ENCODE measurements at regions not wholly inside any gene's neighbourhood (a gene's known extent, or its start where the extent isn't known, plus 50 kb on each side); places are given as distances from the start of the nearest gene placed in this dataset.
"Not testable (repeated sequence)": the region's sequence is repeated elsewhere in the genome, so short reads cannot be mapped to it uniquely, and the experiment has no call there.

DNA sequence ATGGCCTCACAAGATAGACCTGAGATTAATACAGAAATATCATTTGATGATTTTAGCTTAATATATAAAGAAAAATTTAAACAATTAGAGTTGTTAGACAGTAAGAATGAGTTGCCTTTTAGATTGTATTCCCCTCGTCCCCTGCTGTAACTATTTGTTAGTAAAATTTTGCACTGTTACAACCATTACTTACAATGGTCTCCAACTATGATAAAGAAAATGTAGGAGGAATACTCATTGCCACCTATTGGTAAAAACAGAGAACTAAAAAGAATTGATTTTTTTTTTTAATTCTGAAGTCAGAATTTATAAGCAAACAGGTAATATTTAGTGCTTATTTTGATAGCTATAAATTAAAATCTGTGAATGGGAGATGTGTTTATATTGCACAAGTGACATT lies 937.6 kb downstream of the TLE4 start:
- DNase-seq, result no peak

- DNase-seq, result peak in 1 of 14 donors; percentile 95
Measured at GRCh38 chr9:80507611-80508010, 935.8 kb downstream of the TLE4 start.

GRCh38 chr9:80504601-80505230 lies 933.0 kb downstream of the TLE4 start:
- peak in 1 of 14 donors; percentile 8 for DNase-seq

DNA sequence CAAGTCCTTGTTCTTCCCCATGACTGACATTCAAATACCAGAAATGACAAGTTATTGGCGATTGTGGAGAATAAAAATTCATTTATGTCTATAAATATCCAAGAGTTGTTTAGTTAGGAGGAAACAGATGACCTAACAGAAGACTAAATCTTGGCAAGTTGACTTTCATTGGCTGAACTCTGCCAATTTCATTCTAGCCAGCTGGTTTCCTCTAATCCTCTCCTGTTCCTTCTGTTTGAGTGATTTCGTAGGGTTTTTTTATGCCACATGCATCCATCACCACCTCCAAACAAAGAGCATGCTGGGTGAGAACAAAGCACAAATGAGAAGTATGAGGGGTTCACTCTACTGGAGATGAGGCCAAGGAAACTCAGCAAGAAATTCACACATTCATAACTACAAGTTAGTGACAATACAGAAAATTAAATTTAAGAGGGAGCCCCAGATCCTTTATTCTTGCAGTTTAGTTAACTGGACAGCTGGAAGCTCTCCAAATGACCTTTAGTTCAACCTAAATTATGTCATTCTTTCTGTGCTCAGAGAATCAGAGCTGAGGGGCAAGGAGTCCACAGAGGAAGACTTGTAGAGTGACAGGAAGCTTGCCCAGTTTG lies 932.0 kb downstream of the TLE4 start:
- DNase-seq, result peak in 1 of 14 donors; percentile 96

DNA sequence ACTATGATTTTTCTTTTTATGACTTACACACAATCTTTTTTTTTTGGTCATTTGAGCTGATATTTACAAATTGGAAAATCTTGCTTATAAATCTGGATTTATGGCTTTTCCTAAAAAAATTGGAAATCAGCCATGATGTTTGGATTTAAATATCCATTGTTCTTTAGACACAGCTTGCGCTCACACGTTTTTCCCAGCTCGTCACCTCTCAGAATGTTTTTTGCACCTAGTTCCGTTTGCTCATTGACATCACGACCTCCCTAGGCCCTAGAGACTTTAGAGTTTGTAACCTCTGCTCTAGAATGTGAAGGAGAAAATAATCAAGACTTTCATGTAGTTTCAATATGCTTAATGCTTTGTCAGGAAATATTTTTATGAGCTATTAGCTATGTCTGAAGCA lies 930.5 kb downstream of the TLE4 start:
- no peak for DNase-seq

- no peak for DNase-seq
Measured at GRCh38 chr9:80501635-80502034, 929.9 kb downstream of the TLE4 start.

GRCh38 chr9:80500300-80500699 lies 928.5 kb downstream of the TLE4 start:
- DNase-seq, result no peak

DNA sequence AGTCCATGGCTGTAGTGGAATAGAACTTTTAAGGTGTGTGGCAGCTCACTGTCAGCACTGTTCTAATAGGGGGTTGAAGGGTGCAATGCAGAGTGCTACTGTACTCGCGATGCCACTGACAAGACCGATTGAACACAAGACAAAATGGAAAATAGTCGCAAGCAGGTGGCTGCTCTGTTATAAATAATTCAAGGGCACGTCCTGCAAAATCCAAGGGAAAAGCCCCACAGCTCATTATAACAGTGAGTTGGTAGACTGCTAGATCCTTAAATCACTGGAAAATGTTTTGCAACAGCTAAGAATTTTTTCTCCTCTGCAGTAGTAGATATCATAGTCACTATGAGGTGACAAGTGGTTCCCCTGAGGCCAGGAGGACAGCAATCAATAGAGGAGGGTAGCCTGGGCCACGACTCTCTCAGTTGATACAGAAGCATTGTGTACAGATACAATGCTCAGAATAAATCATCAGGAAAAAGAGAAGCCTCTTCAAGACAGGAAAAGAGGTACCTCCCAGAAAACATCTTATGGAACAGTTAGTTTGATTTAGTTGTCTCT lies 926.3 kb downstream of the TLE4 start:
- DNase-seq, result no peak

- DNase-seq, result no peak
Measured at GRCh38 chr9:80496901-80497556, 925.3 kb downstream of the TLE4 start.

GRCh38 chr9:80493258-80493657 lies 921.5 kb downstream of the TLE4 start:
- DNase-seq, result no peak

DNA sequence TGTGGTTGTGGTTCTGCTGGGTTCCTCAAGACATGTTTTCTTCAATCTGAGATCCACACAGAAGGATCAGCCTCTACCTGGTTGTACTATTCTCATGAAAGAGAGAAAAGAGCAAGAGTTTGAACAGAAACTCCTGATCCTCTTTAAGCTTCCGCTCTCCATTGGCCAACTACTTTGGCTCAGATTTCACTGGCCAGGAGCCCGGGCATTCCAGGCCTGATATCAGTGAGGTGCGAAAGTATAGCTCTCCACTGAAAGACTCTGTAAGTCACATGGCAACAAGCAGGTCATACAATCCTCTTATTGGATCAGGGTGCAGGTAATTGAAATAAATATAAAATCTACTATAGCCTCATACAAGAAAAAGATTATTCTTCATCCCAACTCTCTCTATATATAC lies 920.5 kb downstream of the TLE4 start:
- no peak for DNase-seq

- DNase-seq, result no peak
Measured at GRCh38 chr9:80491086-80491696, 919.4 kb downstream of the TLE4 start.

DNA sequence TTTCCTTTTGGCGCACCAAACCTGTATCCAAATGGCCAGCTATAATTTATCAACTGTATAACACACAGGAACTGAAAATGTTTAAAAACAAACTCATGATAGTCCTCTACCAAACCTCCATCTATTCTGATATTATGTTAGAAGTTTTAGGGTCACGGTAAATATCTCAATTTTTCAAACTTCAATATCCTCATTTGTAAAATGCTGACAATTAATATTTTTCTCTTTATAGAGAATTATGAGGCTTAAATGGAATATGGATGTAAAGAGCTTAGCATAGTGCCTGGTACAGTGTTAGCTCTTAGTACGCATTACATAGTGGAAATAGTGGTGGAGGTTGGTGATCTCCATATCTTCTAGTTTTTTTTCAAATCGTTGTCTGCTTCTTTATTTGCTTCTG lies 917.6 kb downstream of the TLE4 start:
- DNase-seq, result no peak

GRCh38 chr9:80485420-80486250 lies 913.9 kb downstream of the TLE4 start:
- DNase-seq, result no peak

- not testable (repeated sequence) for DNase-seq
Measured at GRCh38 chr9:80482251-80482650, 910.5 kb downstream of the TLE4 start.

DNA sequence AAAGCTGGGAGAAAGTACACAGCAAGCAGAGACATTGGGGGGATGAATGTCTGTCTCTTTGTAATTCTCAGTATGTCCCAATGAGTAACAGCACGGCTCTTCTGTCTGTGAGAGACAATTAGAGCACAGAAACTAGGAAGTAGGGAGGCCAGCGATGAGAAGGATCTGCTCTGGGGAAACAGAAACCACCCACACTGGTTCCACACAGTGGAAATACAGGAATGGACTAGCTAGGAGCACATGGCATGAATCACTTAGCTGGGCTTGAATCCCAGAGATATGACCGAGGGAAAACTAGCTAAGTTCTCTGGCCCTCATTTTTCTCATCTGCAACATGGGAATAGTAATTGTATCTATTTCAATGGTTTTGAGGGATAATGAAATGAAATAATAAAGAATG lies 895.9 kb downstream of the TLE4 start:
- DNase-seq, result no peak

- DNase-seq, result no peak
Measured at GRCh38 chr9:80465556-80465955, 893.8 kb downstream of the TLE4 start.

DNA sequence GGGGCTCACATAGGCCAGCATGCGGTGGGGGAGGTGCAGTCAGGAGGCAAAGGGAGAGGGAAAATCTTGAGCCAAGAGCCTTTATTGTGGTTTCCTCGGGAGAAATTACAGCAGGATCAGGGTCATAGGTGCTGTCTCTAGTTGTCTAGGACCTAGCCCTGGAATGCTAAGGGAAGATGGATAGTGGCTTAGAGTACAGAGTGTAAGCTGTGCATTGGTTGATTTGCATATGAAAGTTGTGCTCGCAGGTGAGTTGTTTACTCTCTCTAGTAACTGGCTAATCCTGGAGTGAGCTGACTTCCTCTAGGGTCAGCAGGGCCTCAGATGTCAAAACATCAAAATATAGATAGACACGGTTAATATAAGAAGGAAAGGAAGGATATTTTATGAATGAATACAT lies 877.7 kb downstream of the TLE4 start:
- DNase-seq, result no peak

- no peak for DNase-seq
Measured at GRCh38 chr9:80448996-80449395, 877.2 kb downstream of the TLE4 start.

DNA sequence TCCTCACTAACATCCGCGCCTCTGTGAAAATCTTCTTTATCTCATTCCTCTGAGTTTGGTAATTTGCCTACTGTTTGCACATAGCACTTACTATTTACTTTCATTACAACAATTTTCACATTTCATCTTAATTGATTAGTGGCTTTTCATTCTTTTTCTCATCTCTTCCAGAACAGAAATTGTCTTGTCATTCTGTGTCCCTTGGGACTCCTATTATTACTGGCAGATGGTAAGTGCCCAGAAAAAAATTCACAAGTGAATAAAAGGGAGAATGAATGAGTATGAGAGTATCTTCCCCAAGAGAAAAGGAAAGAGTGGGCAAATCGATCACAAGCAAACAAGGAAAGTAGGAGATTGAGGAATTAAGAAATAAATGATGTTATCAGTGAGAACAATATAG lies 876.1 kb downstream of the TLE4 start:
- no peak for DNase-seq

DNA sequence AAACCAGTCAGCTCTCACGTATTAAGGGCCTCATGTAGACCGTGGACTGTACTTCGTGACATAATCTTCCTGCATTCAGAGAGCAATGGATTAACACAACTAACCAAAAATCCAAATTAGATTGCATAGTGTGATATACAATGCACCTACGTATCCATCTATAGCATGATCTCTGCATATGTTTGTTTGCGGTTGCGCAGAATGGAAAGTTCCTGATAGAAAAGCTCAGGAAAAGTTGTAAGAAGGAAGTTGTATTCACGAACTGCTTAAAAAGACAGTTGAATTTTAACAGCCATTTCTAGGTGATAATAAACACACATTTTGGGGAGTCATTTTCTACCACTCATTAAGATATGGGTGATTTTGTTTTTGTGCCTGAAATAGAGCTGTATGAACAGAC lies 869.0 kb downstream of the TLE4 start:
- no peak for DNase-seq

DNA sequence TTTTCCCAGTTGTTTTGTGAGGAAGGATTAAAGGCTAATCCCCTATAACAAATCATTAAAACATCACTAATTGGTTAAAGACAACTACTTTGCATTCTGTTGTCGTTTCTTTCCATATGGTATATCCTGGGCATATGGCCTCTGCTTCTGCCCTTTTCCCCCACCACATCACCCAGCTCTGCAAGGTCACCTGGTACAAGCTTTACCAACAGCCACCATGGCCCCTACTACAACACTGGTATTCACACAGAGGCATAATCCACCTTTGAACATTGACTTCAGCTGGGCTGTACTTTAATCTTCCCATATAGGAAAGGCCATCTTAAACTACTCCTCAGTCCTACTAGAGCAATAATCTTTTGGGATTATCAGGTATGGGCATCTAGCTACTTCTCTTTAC lies 866.1 kb downstream of the TLE4 start:
- DNase-seq, result no peak

All from C1 segment of cervical spinal cord (tissue), 14 donors.